GM12878 (cell line): ENCODE measurements at regions not wholly inside any gene's neighbourhood (a gene's known extent, or its start where the extent isn't known, plus 50 kb on each side); places are given as distances from the start of the nearest gene placed in this dataset.

Experiments
- ATAC-seq: fragments of 200-7000 bp; cut with Tn5 transposase; 3 replicates; pipeline ENCODE4 v1.9.1; 2020; ENCODE audit warnings: mild to moderate bottlenecking, moderate library complexity
- BruUV-seq: library from RNA; stranded (reverse); fragments of 400-500 nt; replicated peaks from 2 replicates; lab custom pipeline; 2021; lab: Mats Ljungman, UMichigan
- CTCF ChIA-PET: fragments of 300-600 bp; sonication (Branson Sonifier 250); formaldehyde crosslinking; extraction: SDS; loops from one replicate; lab custom pipeline; 2021; ENCODE audit warnings: inconsistent platforms; lab: Yijun Ruan, JAX
- POLR2A ChIA-PET: fragments of 350-600 bp; formaldehyde crosslinking; extraction: SDS; loops from one replicate; lab custom pipeline; 2021; ENCODE audit warnings: inconsistent platforms; lab: Charles Lee
- RAD21 ChIA-PET: fragments of 300-600 bp; sonication (Branson Sonifier 250); formaldehyde crosslinking; loops from one replicate; lab custom pipeline; 2023; ENCODE audit warnings: antibody characterized with exemption; ENCODE audit not compliant: unreplicated experiment; lab: Charles Lee
- SMC1A ChIA-PET: fragments of 300-600 bp; sonication (Branson Sonifier 250); formaldehyde crosslinking; loops from one replicate; lab custom pipeline; 2023; ENCODE audit not compliant: unreplicated experiment, uncharacterized antibody; lab: Charles Lee
- DNase-seq: peaks from one replicate; pipeline ENCODE4 v3.0.0-alpha.2; 2011; ENCODE audit warnings: low read depth, low spot score
- FAIRE-seq: peaks from 3 replicates; lab custom pipeline; 2011; peaks lifted over from hg19 to GRCh38; lab: Jason Lieb, UNC
- H2AFZ ChIP-seq: 2 replicates; pipeline ENCODE4 v1.6.0; 2011; ENCODE audit warnings: low read depth, low read length, control low read depth; ENCODE audit not compliant: control insufficient read depth
- H3K27ac ChIP-seq: 2 replicates; pipeline ENCODE4 v1.5.1; 2011; ENCODE audit warnings: control low read depth; ENCODE audit not compliant: control insufficient read depth, insufficient read depth
- H3K27me3 ChIP-seq, 2 experiments: replicated peaks in 1 of 2; 2 replicates each; pipeline versions ENCODE4 v1.6.0 to v1.6.1; 2011; ENCODE audit warnings: low read length in 1 of 2; ENCODE audit not compliant: control insufficient read depth in 2 of 2, insufficient read depth in 2 of 2
- H3K36me3 ChIP-seq, 2 experiments: 2 replicates each; pipeline ENCODE4 v1.5.1; 2011; ENCODE audit warnings: low read length in 1 of 2; ENCODE audit not compliant: control insufficient read depth in 2 of 2, insufficient read depth in 2 of 2
- H3K4me1 ChIP-seq: 2 replicates; pipeline ENCODE4 v1.6.1; 2011; ENCODE audit warnings: mild to moderate bottlenecking, low read length, moderate library complexity, mixed read lengths; ENCODE audit not compliant: control insufficient read depth, insufficient read depth
- H3K4me2 ChIP-seq: 2 replicates; pipeline ENCODE4 v1.6.0; 2011; ENCODE audit warnings: control low read depth; ENCODE audit not compliant: control insufficient read depth, insufficient read depth
- H3K4me3 ChIP-seq: fragments of 200-600 bp; sonication (generic); 2 replicates; pipeline ENCODE4 v1.5.1; 2016
- H3K79me2 ChIP-seq: 2 replicates; pipeline ENCODE4 v1.6.0; 2011; ENCODE audit warnings: low read length; ENCODE audit not compliant: control insufficient read depth, insufficient read depth
- H3K9ac ChIP-seq: 2 replicates; pipeline ENCODE4 v1.8.0; 2011; ENCODE audit warnings: low read length, control low read depth, mixed read lengths; ENCODE audit not compliant: control insufficient read depth, insufficient read depth
- H3K9me3 ChIP-seq: replicated peaks from 3 replicates; pipeline ENCODE4 v1.5.1; 2011; ENCODE audit warnings: mild to moderate bottlenecking, low read length; ENCODE audit not compliant: control insufficient read depth, insufficient read depth
- H4K20me1 ChIP-seq: 2 replicates; pipeline ENCODE4 v1.6.0; 2011; ENCODE audit not compliant: control insufficient read depth, insufficient read depth
- CHD4 ChIP-seq: fragments of 200-600 bp; sonication (generic); IDR thresholded peaks from 2 replicates; pipeline ENCODE4 v1.6.1; 2016; ENCODE audit warnings: mild to moderate bottlenecking
- ETV6 ChIP-seq, 2 experiments: fragments of 450-650 bp in 1 of 2; IDR thresholded peaks in 1 of 2; conservative IDR thresholded peaks in 1 of 2; 2 replicates each; pipeline ENCODE4 v1.6.1; 2014; ENCODE audit warnings: antibody characterized with exemption in 1 of 2, borderline replicate concordance in 1 of 2, low read depth in 1 of 2, mild to moderate bottlenecking in 1 of 2, moderate library complexity in 1 of 2
- KAT2A ChIP-seq: conservative IDR thresholded peaks from 2 replicates; pipeline ENCODE4 v1.6.1; 2011; ENCODE audit warnings: low read depth, low read length; ENCODE audit not compliant: control insufficient read depth
- MTA2 ChIP-seq: fragments of 450-650 bp; IDR thresholded peaks from 2 replicates; pipeline ENCODE4 v1.6.1; 2016; ENCODE audit warnings: low read depth, mild to moderate bottlenecking, moderate library complexity
- PAX8 ChIP-seq: fragments of 450-650 bp; IDR thresholded peaks from 2 replicates; pipeline ENCODE4 v1.6.1; 2017; ENCODE audit warnings: mild to moderate bottlenecking, moderate library complexity
- POLR2AphosphoS2 ChIP-seq: IDR thresholded peaks from 2 replicates; pipeline ENCODE4 v1.6.1; 2011; ENCODE audit warnings: low read depth, mild to moderate bottlenecking, low read length, improper control_type of control experiment, moderate library complexity
- RFX5 ChIP-seq: IDR thresholded peaks from 2 replicates; pipeline ENCODE4 v1.6.1; 2011; ENCODE audit warnings: low read depth, low read length, improper control_type of control experiment
- SMARCA5 ChIP-seq: fragments of 450-650 bp; IDR thresholded peaks from 2 replicates; pipeline ENCODE4 v1.6.1; 2017; ENCODE audit warnings: mild to moderate bottlenecking
- SREBF1 ChIP-seq: IDR thresholded peaks from 2 replicates; pipeline ENCODE4 v1.6.1; 2012; ENCODE audit warnings: mild to moderate bottlenecking, low read length
- SRF ChIP-seq, 2 experiments: IDR thresholded peaks; 2 replicates each; pipeline ENCODE4 v1.6.1; 2011; ENCODE audit warnings: low read depth in 2 of 2, low read length in 2 of 2, mild to moderate bottlenecking in 1 of 2, moderate library complexity in 1 of 2
- TAF1 ChIP-seq: IDR thresholded peaks from 2 replicates; pipeline ENCODE4 v1.6.1; 2011; ENCODE audit warnings: mild to moderate bottlenecking, low read depth, low read length, borderline replicate concordance
- TARDBP ChIP-seq: IDR thresholded peaks from 2 replicates; pipeline ENCODE4 v1.6.1; 2016; ENCODE audit warnings: borderline replicate concordance
- WGBS: methylation state at CpG from one replicate; pipeline ENCODE4 v1.1.6; 2016; ENCODE audit warnings: low lambda C conversion rate; ENCODE audit not compliant: insufficient replicate concordance, insufficient coverage; ENCODE audit errors: missing lambda C conversion rate; 5-methylcytosine and 5-hydroxymethylcytosine counted together
- in situ Hi-C: fragments of 300-500 bp; cut with MboI; formaldehyde crosslinking; loops from 9 replicates; pipeline ENCODE4 v1.14.3; 2018; ENCODE audit warnings: mixed read lengths
- intact Hi-C: fragments of 100-400 bp; cut with micrococcal nuclease; formaldehyde crosslinking; loops from one replicate; pipeline ENCODE4 v1.14.2; 2022; ENCODE audit not compliant: unreplicated experiment
- TF ChIP-seq, protein P1 (sequence below): fragments of 150-350 bp; IDR thresholded peaks from 2 replicates; pipeline ENCODE4 v1.6.1; 2014; ENCODE audit warnings: mild to moderate bottlenecking, low read depth, low read length
- TF ChIP-seq, protein P2 (sequence below): fragments of 450-650 bp; IDR thresholded peaks from 2 replicates; pipeline ENCODE4 v1.6.1; 2017; ENCODE audit warnings: mild to moderate bottlenecking

DNA sequence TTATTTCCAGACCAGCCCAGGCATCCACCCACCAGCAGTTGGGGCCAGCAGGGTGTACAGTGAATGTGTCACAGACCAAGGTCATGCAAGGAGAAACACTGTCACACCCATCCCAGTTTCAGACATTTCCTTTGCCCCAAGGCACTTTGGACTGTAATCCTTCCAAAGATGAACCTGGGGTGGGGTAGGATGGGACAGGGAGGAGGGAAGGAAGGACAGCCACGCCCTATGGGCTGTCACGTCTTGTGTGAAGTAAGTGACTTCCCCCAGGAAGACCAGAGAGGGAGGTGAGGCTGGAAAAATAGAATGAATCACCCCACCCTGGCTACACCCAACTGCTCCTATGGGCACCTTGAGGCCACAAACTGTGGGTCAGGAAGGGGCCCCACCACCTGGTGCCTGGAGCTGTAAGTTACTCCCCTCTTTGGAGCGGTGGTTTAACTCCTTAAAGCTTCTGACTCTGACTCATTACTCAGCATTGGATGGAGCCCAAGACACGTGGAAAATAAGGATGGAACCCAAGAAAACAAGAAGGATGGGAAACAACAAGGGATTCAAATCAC, 349.9 kb upstream of the KLF3 start:
- Histone ChIP-seq H3K9ac (no peak overlapping the region), H3K4me3 (no peak overlapping the region), H3K4me1 (peaks cover 40% of the 10 kb centered on the region), H3K79me2 (no peaks in the 10 kb centered on the region), H3K4me2 (no peak overlapping the region), H4K20me1 (no peaks in the 10 kb centered on the region), H3K9me3 (no peaks in the 10 kb centered on the region), H3K36me3 (no peaks in the 10 kb centered on the region), H3K27me3 (no peaks in the 10 kb centered on the region), H3K27ac (no peak overlapping the region), H2AFZ (no peak overlapping the region)
- CTCF ChIA-PET: interaction anchor here (0.6 to 4.8 kb wide), 3 partner anchors 134 to 178 kb away, joined by 3 to 27 read pairs (median 3); no protein-coding TSS in a partner anchor
- SMC1A ChIA-PET: interaction anchor here (0.6 to 2.4 kb wide), 10 partner anchors 8 to 361 kb away, joined by 3 to 8 read pairs (median 4); no protein-coding TSS in a partner anchor
- in situ Hi-C loops: loop anchor here (5.0 to 25.0 kb wide), 2 partner anchors 182 to 548 kb away; partner anchors contain the start of genes FAM114A1 and TLR6
- BruUV-seq: no TSS peak
- POLR2A ChIA-PET: interaction anchor here (0.5 to 0.8 kb wide), 2 partner anchors 188 to 309 kb away, joined by 3 read pairs; no protein-coding TSS in a partner anchor
- WGBS: 94% methylated on average over 4 of the region's 4 CpGs
- intact Hi-C loops: loop anchor here (10.0 kb wide), 1 partner anchor 419 kb away; the partner anchor contains the start of gene TBC1D1
- ATAC-seq (no peak), FAIRE-seq (no peak), DNase-seq (no peak)
- TF ChIP-seq, protein P1, sequence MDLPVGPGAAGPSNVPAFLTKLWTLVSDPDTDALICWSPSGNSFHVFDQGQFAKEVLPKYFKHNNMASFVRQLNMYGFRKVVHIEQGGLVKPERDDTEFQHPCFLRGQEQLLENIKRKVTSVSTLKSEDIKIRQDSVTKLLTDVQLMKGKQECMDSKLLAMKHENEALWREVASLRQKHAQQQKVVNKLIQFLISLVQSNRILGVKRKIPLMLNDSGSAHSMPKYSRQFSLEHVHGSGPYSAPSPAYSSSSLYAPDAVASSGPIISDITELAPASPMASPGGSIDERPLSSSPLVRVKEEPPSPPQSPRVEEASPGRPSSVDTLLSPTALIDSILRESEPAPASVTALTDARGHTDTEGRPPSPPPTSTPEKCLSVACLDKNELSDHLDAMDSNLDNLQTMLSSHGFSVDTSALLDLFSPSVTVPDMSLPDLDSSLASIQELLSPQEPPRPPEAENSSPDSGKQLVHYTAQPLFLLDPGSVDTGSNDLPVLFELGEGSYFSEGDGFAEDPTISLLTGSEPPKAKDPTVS: no peak
- TF ChIP-seq TAF1: no peak
- no peak for TF ChIP-seq KAT2A
- no peak for TF ChIP-seq SREBF1
- TF ChIP-seq TARDBP: no peak
- no peak for TF ChIP-seq ETV6 (conservative IDR thresholded peaks at IDR 0.05 in 1 of 2, IDR thresholded peaks at IDR 0.05 in 1 of 2; ENCODE audit: borderline replicate concordance in 1 of 2, low read depth in 1 of 2)
- TF ChIP-seq SRF (IDR thresholded peaks at IDR 0.05; ENCODE audit: low read depth in 2 of 2, low read length in 2 of 2): no peak
- TF ChIP-seq RFX5: no peak
- no peak for TF ChIP-seq PAX8
- TF ChIP-seq, protein P2, sequence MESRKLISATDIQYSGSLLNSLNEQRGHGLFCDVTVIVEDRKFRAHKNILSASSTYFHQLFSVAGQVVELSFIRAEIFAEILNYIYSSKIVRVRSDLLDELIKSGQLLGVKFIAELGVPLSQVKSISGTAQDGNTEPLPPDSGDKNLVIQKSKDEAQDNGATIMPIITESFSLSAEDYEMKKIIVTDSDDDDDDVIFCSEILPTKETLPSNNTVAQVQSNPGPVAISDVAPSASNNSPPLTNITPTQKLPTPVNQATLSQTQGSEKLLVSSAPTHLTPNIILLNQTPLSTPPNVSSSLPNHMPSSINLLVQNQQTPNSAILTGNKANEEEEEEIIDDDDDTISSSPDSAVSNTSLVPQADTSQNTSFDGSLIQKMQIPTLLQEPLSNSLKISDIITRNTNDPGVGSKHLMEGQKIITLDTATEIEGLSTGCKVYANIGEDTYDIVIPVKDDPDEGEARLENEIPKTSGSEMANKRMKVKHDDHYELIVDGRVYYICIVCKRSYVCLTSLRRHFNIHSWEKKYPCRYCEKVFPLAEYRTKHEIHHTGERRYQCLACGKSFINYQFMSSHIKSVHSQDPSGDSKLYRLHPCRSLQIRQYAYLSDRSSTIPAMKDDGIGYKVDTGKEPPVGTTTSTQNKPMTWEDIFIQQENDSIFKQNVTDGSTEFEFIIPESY: no peak
- TF ChIP-seq SMARCA5: no peak
- TF ChIP-seq POLR2AphosphoS2: no peak
- no peak for TF ChIP-seq CHD4
- no peak for TF ChIP-seq MTA2
- RAD21 ChIA-PET: interaction anchor here (1.3 to 2.4 kb wide), 3 partner anchors 134 to 416 kb away, joined by 3 to 9 read pairs (median 4); no protein-coding TSS in a partner anchor
